SK-N-SH treated with all-trans-retinoic acid at 6 μM for 48 hours (cell line): ENCODE measurements at regions not wholly inside any gene's neighbourhood (a gene's known extent, or its start where the extent isn't known, plus 50 kb on each side); places are given as distances from the start of the nearest gene placed in this dataset.

Experiments
- ATAC-seq: fragments of 200-7000 bp; cut with Tn5 transposase; 3 replicates; pipeline ENCODE4 v1.9.1; 2020; ENCODE audit warnings: mild to moderate bottlenecking, moderate library complexity
- ARNTL ChIP-seq: fragments of 450-650 bp; formaldehyde crosslinking; IDR thresholded peaks from 2 replicates; pipeline ENCODE4 v1.5.0; 2020; ENCODE audit warnings: low read depth, mild to moderate bottlenecking, moderate library complexity, borderline replicate concordance
- BACH2 ChIP-seq: fragments of 250-450 bp; sonication (Bioruptor Pico); IDR thresholded peaks from 2 replicates; pipeline ENCODE4 v1.9.0; 2021; ENCODE audit warnings: mild to moderate bottlenecking, borderline replicate concordance
- CSRNP3 ChIP-seq: fragments of 250-450 bp; sonication (Bioruptor Pico); IDR thresholded peaks from 2 replicates; pipeline ENCODE4 v1.5.1; 2021; ENCODE audit warnings: mild to moderate bottlenecking, moderate library complexity
- ESRRG ChIP-seq: fragments of 250-450 bp; sonication (Bioruptor Pico); IDR thresholded peaks from 2 replicates; pipeline ENCODE4 v1.6.1; 2021; ENCODE audit warnings: mild to moderate bottlenecking
- GLIS3 ChIP-seq: fragments of 250-450 bp; sonication (Bioruptor Pico); IDR thresholded peaks from 2 replicates; pipeline ENCODE4 v1.5.0; 2020; ENCODE audit warnings: mild to moderate bottlenecking, moderate library complexity
- ISL1 ChIP-seq: fragments of 250-450 bp; sonication (Bioruptor Pico); IDR thresholded peaks from 2 replicates; pipeline ENCODE4 v2.1.2; 2022; ENCODE audit warnings: mild to moderate bottlenecking, moderate library complexity
- OSR1 ChIP-seq: fragments of 250-450 bp; sonication (Bioruptor Pico); IDR thresholded peaks from 2 replicates; pipeline ENCODE4 v1.8.0; 2022; ENCODE audit warnings: moderate library complexity, mild to moderate bottlenecking, inconsistent platforms
- PATZ1 ChIP-seq: fragments of 250-450 bp; sonication (Bioruptor Pico); IDR thresholded peaks from 2 replicates; pipeline ENCODE4 v1.8.0; 2020; ENCODE audit warnings: mild to moderate bottlenecking, moderate library complexity, borderline replicate concordance
- POU6F1 ChIP-seq: fragments of 250-450 bp; sonication (Bioruptor Pico); IDR thresholded peaks from 2 replicates; pipeline ENCODE4 v1.8.0; 2021; ENCODE audit warnings: low read depth, mild to moderate bottlenecking, moderate library complexity, borderline replicate concordance
- PPARA ChIP-seq: fragments of 250-450 bp; sonication (Bioruptor Pico); IDR thresholded peaks from 2 replicates; pipeline ENCODE4 v1.5.0; 2020; ENCODE audit warnings: mild to moderate bottlenecking, borderline replicate concordance
- RARB ChIP-seq: fragments of 250-450 bp; sonication (Bioruptor Pico); IDR thresholded peaks from 2 replicates; pipeline ENCODE4 v1.8.0; 2021; ENCODE audit warnings: mild to moderate bottlenecking, moderate library complexity
- TCF4 ChIP-seq: fragments of 250-450 bp; sonication (Bioruptor Pico); IDR thresholded peaks from 2 replicates; pipeline ENCODE4 v1.8.0; 2021; ENCODE audit warnings: mild to moderate bottlenecking, moderate library complexity, borderline replicate concordance
- TOX ChIP-seq: fragments of 250-450 bp; sonication (Bioruptor Pico); IDR thresholded peaks from 2 replicates; pipeline ENCODE4 v1.8.0; 2021; ENCODE audit warnings: mild to moderate bottlenecking, moderate library complexity, borderline replicate concordance
- TSHZ2 ChIP-seq: fragments of 250-450 bp; sonication (Bioruptor Pico); IDR thresholded peaks from 2 replicates; pipeline ENCODE4 v1.5.0; 2020; ENCODE audit warnings: mild to moderate bottlenecking, moderate library complexity
- ZC3H10 ChIP-seq: fragments of 250-450 bp; sonication (Bioruptor Pico); IDR thresholded peaks from 2 replicates; pipeline ENCODE4 v1.5.1; 2021; ENCODE audit warnings: mild to moderate bottlenecking, moderate library complexity
- ZFP30 ChIP-seq: fragments of 450-650 bp; formaldehyde crosslinking; IDR thresholded peaks from 2 replicates; pipeline ENCODE4 v1.5.0; 2022; ENCODE audit warnings: mild to moderate bottlenecking, moderate library complexity
- ZNF565 ChIP-seq: fragments of 450-650 bp; formaldehyde crosslinking; conservative IDR thresholded peaks from 2 replicates; pipeline ENCODE4 v1.5.0; 2020; ENCODE audit warnings: low read depth, mild to moderate bottlenecking, moderate library complexity
- ZNF70 ChIP-seq: fragments of 450-650 bp; formaldehyde crosslinking; IDR thresholded peaks from 2 replicates; pipeline ENCODE4 v1.5.0; 2020; ENCODE audit warnings: mild to moderate bottlenecking, moderate library complexity
- TF ChIP-seq, protein P1 (sequence below): fragments of 250-450 bp; sonication (Bioruptor Pico); IDR thresholded peaks from 2 replicates; pipeline ENCODE4 v1.5.1; 2020; ENCODE audit warnings: low read depth, mild to moderate bottlenecking, moderate library complexity

GRCh38 chr11:64444838-64445441, 86.0 kb downstream of the RPS6KA4 start:
- no peak for ATAC-seq
- TF ChIP-seq ZNF565 (CRISPR knock-in tag) (no peak), CSRNP3 (no peak), GLIS3 (CRISPR knock-in tag) (no peak), TOX (no peak), ARNTL (no peak), ISL1 (no peak), ZFP30 (no peak), RARB (CRISPR knock-in tag) (no peak), POU6F1 (CRISPR knock-in tag) (no peak), TSHZ2 (no peak), ZC3H10 (CRISPR knock-in tag) (no peak), OSR1 (CRISPR knock-in tag) (no peak), BACH2 (no peak), ZNF70 (CRISPR knock-in tag) (no peak), ESRRG (CRISPR knock-in tag) (no peak), PPARA (CRISPR knock-in tag) (no peak), PATZ1 (CRISPR knock-in tag) (no peak)
- TF ChIP-seq, protein P1, sequence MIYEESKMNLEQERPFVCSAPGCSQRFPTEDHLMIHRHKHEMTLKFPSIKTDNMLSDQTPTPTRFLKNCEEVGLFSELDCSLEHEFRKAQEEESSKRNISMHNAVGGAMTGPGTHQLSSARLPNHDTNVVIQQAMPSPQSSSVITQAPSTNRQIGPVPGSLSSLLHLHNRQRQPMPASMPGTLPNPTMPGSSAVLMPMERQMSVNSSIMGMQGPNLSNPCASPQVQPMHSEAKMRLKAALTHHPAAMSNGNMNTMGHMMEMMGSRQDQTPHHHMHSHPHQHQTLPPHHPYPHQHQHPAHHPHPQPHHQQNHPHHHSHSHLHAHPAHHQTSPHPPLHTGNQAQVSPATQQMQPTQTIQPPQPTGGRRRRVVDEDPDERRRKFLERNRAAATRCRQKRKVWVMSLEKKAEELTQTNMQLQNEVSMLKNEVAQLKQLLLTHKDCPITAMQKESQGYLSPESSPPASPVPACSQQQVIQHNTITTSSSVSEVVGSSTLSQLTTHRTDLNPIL (CRISPR knock-in tag), result no peak

GRCh38 chr11:64445651-64446050, 86.7 kb downstream of the RPS6KA4 start:
- TF ChIP-seq BACH2 (no peak), ZC3H10 (CRISPR knock-in tag) (no peak)
- no peak for ATAC-seq

GRCh38 chr11:64447831-64448598, 89.1 kb downstream of the RPS6KA4 start:
- no peak for ATAC-seq
- TF ChIP-seq TCF4 (no peak), ZC3H10 (CRISPR knock-in tag) (no peak), BACH2 (no peak), ZFP30 (no peak), PPARA (CRISPR knock-in tag) (no peak), TSHZ2 (no peak), ARNTL (no peak), ISL1 (no peak), TOX (no peak), PATZ1 (CRISPR knock-in tag) (no peak), RARB (CRISPR knock-in tag) (no peak), ESRRG (CRISPR knock-in tag) (no peak)
- TF ChIP-seq, protein P1 (CRISPR knock-in tag), result no peak
